H1 (cell line): ENCODE measurements at regions not wholly inside any gene's neighbourhood (a gene's known extent, or its start where the extent isn't known, plus 50 kb on each side); places are given as distances from the start of the nearest gene placed in this dataset.

Source experiments
- CTCF ChIA-PET: fragments of 300-600 bp; sonication (Branson Sonifier 250); formaldehyde crosslinking; loops from one replicate; lab custom pipeline; 2021; ENCODE audit not compliant: partially characterized antibody; lab: Charles Lee
- POLR2A ChIA-PET: fragments of 300-600 bp; sonication (Branson Sonifier 250); formaldehyde crosslinking; loops from one replicate; lab custom pipeline; 2021; ENCODE audit warnings: inconsistent platforms; ENCODE audit not compliant: partially characterized antibody; lab: Charles Lee
- DNase-seq, 2 experiments: peaks; one replicate each; pipeline versions ENCODE4 v3.0.0 to v3.0.0-alpha.2; 2010 to 2022; ENCODE audit warnings: low spot score in 2 of 2, low read depth in 1 of 2, mixed read lengths in 1 of 2
- FAIRE-seq: peaks from 2 replicates; lab custom pipeline; 2011; peaks lifted over from hg19 to GRCh38; lab: Jason Lieb, UNC
- H2AFZ ChIP-seq: 2 replicates; pipeline ENCODE4 v1.8.1; 2012; ENCODE audit warnings: low read length, inconsistent platforms
- H2AK5ac ChIP-seq: 2 replicates; pipeline ENCODE4 v1.6.1; 2013; ENCODE audit warnings: low read depth, low read length
- H2BK120ac ChIP-seq: replicated peaks from 2 replicates; pipeline ENCODE3; 2013; ENCODE audit warnings: low read depth, low read length, inconsistent platforms
- H2BK12ac ChIP-seq: 2 replicates; pipeline ENCODE4 v1.6.1; 2013; ENCODE audit warnings: low read depth, low read length
- H2BK15ac ChIP-seq: 2 replicates; pipeline ENCODE4 v1.6.1; 2013; ENCODE audit warnings: low read length
- H2BK20ac ChIP-seq: 2 replicates; pipeline ENCODE4 v1.6.1; 2013; ENCODE audit warnings: low read length
- H2BK5ac ChIP-seq: 2 replicates; pipeline ENCODE4 v1.6.1; 2013; ENCODE audit warnings: low read depth, low read length
- H3K14ac ChIP-seq: 2 replicates; pipeline ENCODE4 v1.6.1; 2013; ENCODE audit warnings: inconsistent platforms; ENCODE audit not compliant: insufficient read length
- H3K18ac ChIP-seq: 2 replicates; pipeline ENCODE4 v1.6.1; 2013; ENCODE audit warnings: low read length; ENCODE audit errors: extremely low read depth
- H3K23ac ChIP-seq: 2 replicates; pipeline ENCODE4 v1.6.1; 2013; ENCODE audit warnings: inconsistent platforms; ENCODE audit not compliant: insufficient read length
- H3K23me2 ChIP-seq: 2 replicates; pipeline ENCODE4 v1.6.1; 2013; ENCODE audit warnings: low read depth, low read length
- H3K27ac ChIP-seq: 2 replicates; pipeline ENCODE4 v1.6.1; 2011; ENCODE audit warnings: low read depth, low read length, inconsistent platforms
- H3K27me3 ChIP-seq, 4 experiments: replicated peaks in 1 of 4; 1 replicate in 1 of 4; 2 replicates in 3 of 4; pipeline versions ENCODE4 v1.6.1 to v1.8.1; 2011 to 2013; ENCODE audit warnings: low read length in 3 of 4, mild to moderate bottlenecking in 3 of 4, inconsistent platforms in 2 of 4, mixed read lengths in 2 of 4, moderate library complexity in 1 of 4; ENCODE audit not compliant: control insufficient read depth in 3 of 4, insufficient read depth in 3 of 4; ENCODE audit errors: extremely low read depth in 1 of 4
- H3K36me3 ChIP-seq, 4 experiments: 2 replicates each; pipeline versions ENCODE4 v1.6.1 to v1.8.1; 2011 to 2013; ENCODE audit warnings: mild to moderate bottlenecking in 4 of 4, low read length in 3 of 4, moderate library complexity in 2 of 4, control low read depth in 1 of 4, inconsistent platforms in 1 of 4; ENCODE audit not compliant: insufficient read depth in 4 of 4, control insufficient read depth in 2 of 4
- H3K4ac ChIP-seq: replicated peaks from 2 replicates; pipeline ENCODE3; 2013; ENCODE audit warnings: low read length, low read depth, mixed read lengths, inconsistent platforms; ENCODE audit not compliant: insufficient read length
- H3K4me1 ChIP-seq, 4 experiments: replicated peaks in 1 of 4; 1 replicate in 1 of 4; 2 replicates in 3 of 4; pipeline versions ENCODE4 v1.6.1 to v1.8.1; 2011 to 2013; ENCODE audit warnings: low read length in 3 of 4, inconsistent platforms in 2 of 4, mixed read lengths in 1 of 4; ENCODE audit not compliant: insufficient read depth in 4 of 4, control insufficient read depth in 3 of 4
- H3K4me2 ChIP-seq, 2 experiments: 2 replicates each; pipeline versions ENCODE4 v1.6.1 to v1.8.1; 2011 to 2013; ENCODE audit warnings: low read depth in 2 of 2, low read length in 2 of 2, control low read depth in 1 of 2, inconsistent platforms in 1 of 2, mild to moderate bottlenecking in 1 of 2; ENCODE audit not compliant: insufficient read depth in 1 of 2
- H3K4me3 ChIP-seq, 4 experiments: fragments of 200-600, 300-600 bp in 1 of 4; sonication (generic), shearing (Covaris generic), sonication (Bioruptor Twin) in 1 of 4; 2 replicates each; pipeline versions ENCODE4 v1.5.1 to v1.8.1; 2011 to 2016; ENCODE audit warnings: low read length in 4 of 4, low read depth in 3 of 4, control low read depth in 2 of 4, inconsistent platforms in 2 of 4, mild to moderate bottlenecking in 2 of 4, mixed read lengths in 1 of 4, moderate library complexity in 1 of 4; ENCODE audit not compliant: insufficient read depth in 2 of 4; ENCODE audit errors: extremely low read depth in 1 of 4
- H3K56ac ChIP-seq: replicated peaks from 2 replicates; pipeline ENCODE3; 2013; ENCODE audit warnings: low read depth, mild to moderate bottlenecking, mixed read lengths, low read length, inconsistent platforms; ENCODE audit not compliant: insufficient read length
- H3K79me1 ChIP-seq: 2 replicates; pipeline ENCODE4 v1.6.1; 2013; ENCODE audit warnings: low read depth, low read length, control low read depth
- H3K79me2 ChIP-seq, 2 experiments: 2 replicates each; pipeline versions ENCODE4 v1.6.1 to v1.8.1; 2012 to 2013; ENCODE audit warnings: low read length in 2 of 2, mild to moderate bottlenecking in 2 of 2, inconsistent platforms in 1 of 2; ENCODE audit not compliant: insufficient read depth in 2 of 2, control insufficient read depth in 1 of 2
- H3K9ac ChIP-seq, 4 experiments: replicated peaks in 1 of 4; 1 replicate in 1 of 4; 2 replicates in 3 of 4; pipeline versions ENCODE4 v1.6.1 to v1.8.1; 2011 to 2013; ENCODE audit warnings: low read depth in 3 of 4, low read length in 3 of 4, control low read depth in 2 of 4, mild to moderate bottlenecking in 2 of 4, moderate library complexity in 2 of 4, inconsistent platforms in 1 of 4; ENCODE audit errors: extremely low read depth in 1 of 4
- H3K9me3 ChIP-seq, 2 experiments: 2 replicates each; pipeline versions ENCODE4 v1.6.1 to v1.8.1; 2012 to 2013; ENCODE audit warnings: mild to moderate bottlenecking in 2 of 2, moderate library complexity in 2 of 2, control low read depth in 1 of 2, inconsistent platforms in 1 of 2, low read depth in 1 of 2, low read length in 1 of 2, mixed read lengths in 1 of 2; ENCODE audit not compliant: insufficient read depth in 2 of 2
- H4K20me1 ChIP-seq, 2 experiments: replicated peaks in 1 of 2; 2 replicates each; pipeline versions ENCODE3 to v1.8.1; 2011 to 2013; ENCODE audit warnings: inconsistent platforms in 2 of 2, low read length in 2 of 2, mild to moderate bottlenecking in 1 of 2; ENCODE audit not compliant: insufficient read depth in 2 of 2, control insufficient read depth in 1 of 2
- H4K5ac ChIP-seq: 2 replicates; pipeline ENCODE4 v1.6.1; 2013; ENCODE audit warnings: low read length, low read depth, mixed read lengths, inconsistent platforms; ENCODE audit not compliant: insufficient read length
- H4K8ac ChIP-seq: 2 replicates; pipeline ENCODE4 v1.8.0; 2013; ENCODE audit warnings: mild to moderate bottlenecking, moderate library complexity, low read length, inconsistent platforms; ENCODE audit not compliant: insufficient read depth; ENCODE audit errors: extremely low read depth
- H4K91ac ChIP-seq: replicated peaks from 2 replicates; pipeline ENCODE3; 2013; ENCODE audit warnings: low read length, mixed read lengths, inconsistent platforms; ENCODE audit not compliant: insufficient read length
- CBX5 ChIP-seq: fragments of 300-800, 300-1000 bp; sonication (generic); IDR thresholded peaks from 2 replicates; pipeline ENCODE4 v1.7.1; 2016; ENCODE audit warnings: antibody characterized with exemption, low read length, low read depth
- CHD1 ChIP-seq: IDR thresholded peaks from 2 replicates; pipeline ENCODE4 v1.6.1; 2012; ENCODE audit warnings: low read depth, low read length, improper control_type of control experiment
- EP300 ChIP-seq, 2 experiments: IDR thresholded peaks; 1 replicate in 1 of 2; 2 replicates in 1 of 2; pipeline ENCODE4 v1.6.1; 2011 to 2012; ENCODE audit warnings: low read depth in 2 of 2, low read length in 2 of 2, mild to moderate bottlenecking in 2 of 2, borderline replicate concordance in 1 of 2, inconsistent platforms in 1 of 2, moderate library complexity in 1 of 2
- JUN ChIP-seq: IDR thresholded peaks from 2 replicates; pipeline ENCODE4 v1.6.1; 2011; ENCODE audit warnings: low read depth, mild to moderate bottlenecking, improper control_type of control experiment, low read length
- NRF1 ChIP-seq: IDR thresholded peaks from 2 replicates; pipeline ENCODE4 v1.6.1; 2011; ENCODE audit warnings: mild to moderate bottlenecking, low read depth, low read length, improper control_type of control experiment
- POLR2A ChIP-seq, 2 experiments: IDR thresholded peaks; 1 replicate in 1 of 2; 2 replicates in 1 of 2; pipeline ENCODE4 v1.6.1; 2011; ENCODE audit warnings: low read depth in 2 of 2, low read length in 2 of 2, mild to moderate bottlenecking in 2 of 2; ENCODE audit errors: control extremely low read depth in 1 of 2
- POU5F1 ChIP-seq: IDR thresholded peaks from 2 replicates; pipeline ENCODE4 v1.6.1; 2011; ENCODE audit warnings: low read depth, mild to moderate bottlenecking, low read length, moderate library complexity
- RAD21 ChIP-seq, 2 experiments: IDR thresholded peaks in 1 of 2; conservative IDR thresholded peaks in 1 of 2; 2 replicates each; pipeline ENCODE4 v1.6.1; 2011; ENCODE audit warnings: low read depth in 2 of 2, low read length in 2 of 2, improper control_type of control experiment in 1 of 2, inconsistent platforms in 1 of 2, mild to moderate bottlenecking in 1 of 2, moderate library complexity in 1 of 2
- SIN3A ChIP-seq, 2 experiments: IDR thresholded peaks in 1 of 2; conservative IDR thresholded peaks in 1 of 2; 2 replicates each; pipeline ENCODE4 v1.6.1; 2011 to 2012; ENCODE audit warnings: low read length in 2 of 2, improper control_type of control experiment in 1 of 2, low read depth in 1 of 2, mild to moderate bottlenecking in 1 of 2
- SP1 ChIP-seq: IDR thresholded peaks from 2 replicates; pipeline ENCODE4 v1.6.1; 2011; ENCODE audit warnings: low read depth, low read length
- TAF1 ChIP-seq: IDR thresholded peaks from 2 replicates; pipeline ENCODE4 v1.6.1; 2011; ENCODE audit warnings: mild to moderate bottlenecking, low read depth, low read length
- TBP ChIP-seq: IDR thresholded peaks from 2 replicates; pipeline ENCODE4 v1.6.1; 2011; ENCODE audit warnings: low read depth, low read length, improper control_type of control experiment
- WGBS, 2 experiments: shearing (Covaris generic) in 1 of 2; methylation state at CpG; one replicate each; pipeline versions ENCODE4 v1.1.6 to v1.1.7; 2013 to 2015; ENCODE audit warnings: low lambda C conversion rate in 2 of 2, mixed read lengths in 2 of 2, inconsistent platforms in 1 of 2, low coverage in 1 of 2, missing lambda C conversion rate in 1 of 2; ENCODE audit not compliant: insufficient replicate concordance in 2 of 2, insufficient coverage in 1 of 2, insufficient read length in 1 of 2; ENCODE audit errors: extremely low coverage in 1 of 2, missing lambda C conversion rate in 1 of 2; 5-methylcytosine and 5-hydroxymethylcytosine counted together
- TF ChIP-seq, protein P1 (sequence below): IDR thresholded peaks from 2 replicates; pipeline ENCODE4 v1.6.1; 2012; ENCODE audit warnings: inconsistent platforms

DNA sequence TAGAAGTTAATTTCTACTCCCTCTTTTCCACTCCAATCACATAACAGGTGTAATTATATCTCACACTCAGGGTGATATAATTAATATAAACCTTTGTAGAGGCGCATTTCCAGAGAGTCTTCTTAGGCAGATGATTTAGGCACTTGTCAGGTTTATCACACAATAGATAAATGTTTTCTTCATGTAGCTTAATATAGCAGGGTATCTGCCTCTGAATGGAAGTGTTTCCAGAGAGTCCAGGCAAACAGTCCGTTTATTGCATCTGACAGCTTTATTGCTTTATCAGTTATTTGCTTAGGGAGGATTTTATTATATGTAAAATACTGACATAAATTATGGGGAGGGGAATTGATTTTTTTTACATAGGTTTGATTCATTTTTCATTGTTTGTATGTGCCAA, 766.3 kb downstream of the SLC4A3 start:
- CTCF ChIA-PET: interaction anchor here (0.7 kb wide), 1 partner anchor 132 kb away, joined by 3 read pairs; no protein-coding TSS in a partner anchor
- H4K20me1 ChIP-seq: no peaks in the 10 kb centered on the region
- no peak for DNase-seq
- no peak for TF ChIP-seq NRF1
- no peak for TF ChIP-seq POLR2A (IDR thresholded peaks at IDR 0.05; ENCODE audit: control extremely low read depth in 1 of 2, low read depth in 2 of 2, low read length in 2 of 2)
- TF ChIP-seq SIN3A (conservative IDR thresholded peaks at IDR 0.05 in 1 of 2, IDR thresholded peaks at IDR 0.05 in 1 of 2; ENCODE audit: low read depth in 1 of 2, low read length in 2 of 2): no peak
- TF ChIP-seq TAF1: no peak
- no peak for TF ChIP-seq RAD21 (IDR thresholded peaks at IDR 0.05 in 1 of 2, conservative IDR thresholded peaks at IDR 0.05 in 1 of 2; ENCODE audit: low read depth in 2 of 2, low read length in 2 of 2)
- no peak for TF ChIP-seq SP1
- TF ChIP-seq EP300 (IDR thresholded peaks at IDR 0.05; ENCODE audit: borderline replicate concordance in 1 of 2, low read depth in 2 of 2, low read length in 2 of 2): no peak
- TF ChIP-seq CBX5: no peak
- TF ChIP-seq CHD1: no peak
- no peak for TF ChIP-seq POU5F1
- TF ChIP-seq, protein P1, sequence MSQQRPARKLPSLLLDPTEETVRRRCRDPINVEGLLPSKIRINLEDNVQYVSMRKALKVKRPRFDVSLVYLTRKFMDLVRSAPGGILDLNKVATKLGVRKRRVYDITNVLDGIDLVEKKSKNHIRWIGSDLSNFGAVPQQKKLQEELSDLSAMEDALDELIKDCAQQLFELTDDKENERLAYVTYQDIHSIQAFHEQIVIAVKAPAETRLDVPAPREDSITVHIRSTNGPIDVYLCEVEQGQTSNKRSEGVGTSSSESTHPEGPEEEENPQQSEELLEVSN: no peak
- TF ChIP-seq TBP: no peak
- no peak for TF ChIP-seq JUN

More for the DNA sequence above, 766.3 kb downstream of the SLC4A3 start:
- no peak overlapping the region for H3K18ac ChIP-seq
- no peak overlapping the region for H2AFZ ChIP-seq
- no peak overlapping the region for H3K27ac ChIP-seq
- no peaks in the 10 kb centered on the region for H3K27me3 ChIP-seq
- H3K4me3 ChIP-seq: no peak overlapping the region
- H4K5ac ChIP-seq: no peak overlapping the region
- no peak overlapping the region for H3K4ac ChIP-seq
- no peaks in the 10 kb centered on the region for H3K4me1 ChIP-seq
- no peak overlapping the region for H2BK5ac ChIP-seq
- H3K9me3 ChIP-seq: no peaks in the 10 kb centered on the region
- H2BK120ac ChIP-seq: no peak overlapping the region
- H3K79me2 ChIP-seq: no peaks in the 10 kb centered on the region
- H3K9ac ChIP-seq: no peak overlapping the region
- no peak for FAIRE-seq
- no peak overlapping the region for H3K56ac ChIP-seq
- no peak overlapping the region for H2BK15ac ChIP-seq
- H3K23me2 ChIP-seq: no peaks in the 10 kb centered on the region
- no peak overlapping the region for H3K4me2 ChIP-seq
- H3K23ac ChIP-seq: no peak overlapping the region
- no peak overlapping the region for H2BK12ac ChIP-seq
- H2AK5ac ChIP-seq: no peak overlapping the region
- no peak overlapping the region for H4K8ac ChIP-seq
- no peaks in the 10 kb centered on the region for H3K36me3 ChIP-seq
- 93% methylated on average over 2 of the region's 2 CpGs; no CpG with 5 or more reads in 1 of the 2 experiments for WGBS, 2 experiments
- POLR2A ChIA-PET: no interaction called here
- H2BK20ac ChIP-seq: no peak overlapping the region
- H4K91ac ChIP-seq: no peak overlapping the region
- no peaks in the 10 kb centered on the region for H3K79me1 ChIP-seq
- no peak overlapping the region for H3K14ac ChIP-seq
